NOMO-1 (cell line): ENCODE measurements at regions not wholly inside any gene's neighbourhood (a gene's known extent, or its start where the extent isn't known, plus 50 kb on each side); places are given as distances from the start of the nearest gene placed in this dataset.

Experiments used
- DNase-seq, 2 experiments: peaks; one replicate each; lab custom pipeline; 2025; ENCODE audit not compliant: unreplicated experiment in 2 of 2; lab: John Stamatoyannopoulos, UW

- DNase-seq, result no peak
Measured at GRCh38 chr14:49970474-49971147, 77.7 kb downstream of the ARF6 start.

DNA sequence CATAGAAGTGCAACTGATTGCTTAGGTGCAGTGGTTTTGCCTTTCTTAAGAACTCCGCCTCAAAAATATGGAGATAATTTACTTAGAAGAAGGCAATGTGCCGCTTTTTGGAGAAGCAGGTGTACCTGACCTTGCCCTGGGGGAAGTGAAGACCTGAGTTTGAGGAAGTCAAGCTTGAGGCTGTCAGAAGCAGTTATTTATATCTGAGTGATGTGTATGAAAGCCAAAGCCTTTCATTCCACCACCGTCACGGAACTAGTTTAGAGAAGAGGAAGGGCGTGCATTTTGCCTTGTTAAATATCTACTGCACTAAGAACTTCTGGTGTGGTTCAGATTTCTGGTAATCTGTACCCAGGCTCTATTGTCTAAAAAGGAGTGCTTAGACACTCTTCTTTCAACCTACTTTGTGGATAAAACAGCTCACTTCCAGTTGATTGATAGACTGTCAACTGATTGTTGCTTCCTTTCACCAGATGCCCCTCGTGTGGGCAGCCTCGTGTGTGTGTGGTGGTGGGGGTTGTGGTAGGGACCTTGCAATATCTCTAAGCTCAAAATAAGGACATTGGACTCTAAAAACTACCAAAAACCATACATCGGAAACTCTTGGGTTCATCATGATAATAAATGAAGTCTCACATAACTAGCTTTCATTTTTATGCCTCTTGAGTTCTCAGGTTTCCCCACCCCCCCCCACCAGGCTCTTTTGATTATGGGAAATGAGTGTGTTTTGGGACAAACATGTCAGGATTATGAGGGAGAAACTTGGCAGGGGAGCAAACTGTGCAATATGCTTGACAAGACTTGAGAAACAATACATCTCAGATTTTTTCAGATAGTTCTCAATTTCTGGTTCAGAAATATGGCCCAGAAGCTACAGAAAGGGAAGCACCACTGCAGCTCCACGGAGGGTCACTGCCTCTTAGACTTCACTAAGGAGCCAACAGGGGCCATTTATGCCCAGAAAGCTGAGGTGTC, 78.6 kb downstream of the ARF6 start:
- DNase-seq, result peak; percentile 75 to 84

DNA sequence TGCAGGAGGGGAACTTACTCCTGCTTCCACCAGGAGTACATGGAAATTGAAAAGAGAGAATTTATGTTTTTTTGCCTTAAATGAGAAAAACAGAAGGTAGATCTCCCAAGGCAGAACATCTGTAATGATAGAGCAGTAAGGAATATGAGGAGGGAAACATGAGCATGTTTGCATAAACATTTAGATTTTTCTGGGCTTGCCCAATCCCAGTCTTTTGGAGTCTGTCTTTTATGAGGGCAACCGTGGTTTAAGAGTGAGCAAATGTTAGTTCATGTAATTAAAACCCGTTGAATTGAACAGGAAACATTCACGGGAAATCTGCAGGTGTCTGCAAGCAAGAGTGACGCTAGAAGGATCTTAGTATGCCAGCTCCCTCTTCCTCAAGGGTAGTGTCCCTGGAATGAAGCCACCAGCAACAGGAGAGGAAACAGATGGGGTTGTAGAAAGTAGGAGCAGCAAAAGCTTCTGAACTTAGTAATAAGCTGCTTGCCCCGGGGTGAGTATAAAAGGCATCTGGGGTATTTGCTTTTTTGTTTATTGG, 79.3 kb downstream of the ARF6 start:
- DNase-seq, result peak in 1 of 2 experiments; percentile 31

DNA sequence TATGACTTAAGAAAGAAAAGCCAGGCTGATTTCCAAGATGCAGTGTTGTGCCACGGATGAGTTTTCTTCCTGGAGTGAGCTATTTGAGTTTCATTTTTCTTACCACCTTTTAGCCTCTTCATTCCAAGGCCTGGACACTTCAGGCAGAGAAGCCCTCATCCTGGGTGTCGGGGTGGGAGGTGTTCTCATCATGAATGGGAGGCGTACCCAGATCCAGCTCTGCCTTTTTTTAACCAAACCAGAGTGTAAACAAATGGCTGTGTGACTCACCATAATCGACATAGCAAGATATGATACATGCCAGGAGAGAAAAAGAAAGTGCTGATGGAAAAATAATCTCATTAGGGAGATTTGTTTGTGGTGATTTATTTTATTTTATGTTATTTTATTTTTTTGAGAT, 79.9 kb downstream of the ARF6 start:
- no peak for DNase-seq

DNA sequence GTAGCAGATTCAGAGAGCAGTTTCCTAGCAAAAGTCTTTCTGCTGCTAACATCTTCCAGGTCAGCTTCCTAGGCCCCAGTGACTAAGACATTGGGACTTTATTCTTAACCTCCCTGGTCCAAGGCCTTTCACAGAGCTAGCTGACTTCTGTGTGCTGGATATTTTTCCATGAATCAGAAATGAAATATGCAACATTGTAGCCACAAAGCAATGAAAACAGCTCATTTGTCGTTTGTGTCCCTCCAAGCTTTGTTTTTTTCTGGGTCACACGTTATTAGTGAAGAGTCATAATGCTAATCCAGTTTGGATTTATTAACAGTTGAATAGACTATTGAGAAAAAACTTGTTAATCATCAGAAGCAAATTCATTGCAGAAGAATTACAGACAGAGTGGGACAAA, 82.4 kb downstream of the ARF6 start:
- DNase-seq, result no peak

DNA sequence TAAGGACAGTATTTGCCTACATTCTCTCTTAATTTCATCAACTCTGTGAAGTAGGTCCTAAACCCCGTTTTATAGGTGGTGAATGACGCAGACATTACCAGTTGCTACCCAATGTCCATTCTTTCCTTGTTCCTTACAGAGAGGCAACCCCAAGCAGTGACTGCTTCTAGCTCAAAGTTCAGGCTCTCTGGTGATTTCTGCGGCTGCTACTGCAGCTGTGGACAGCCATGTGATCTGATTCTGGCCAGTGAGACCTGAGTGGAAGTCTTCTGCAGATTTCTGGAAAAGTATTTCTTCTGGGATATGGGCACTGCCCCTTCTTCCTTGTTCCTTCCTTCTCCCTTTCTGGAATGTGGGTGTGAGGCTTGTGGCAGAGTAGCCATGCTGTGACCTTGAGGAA, 82.9 kb downstream of the ARF6 start:
- no peak for DNase-seq

- peak; percentile 82 to 92 for DNase-seq
Measured at GRCh38 chr14:49977126-49977841, 84.4 kb downstream of the ARF6 start.

GRCh38 chr14:49980027-49980426, 87.1 kb downstream of the ARF6 start:
- DNase-seq, result no peak

- no peak for DNase-seq
Measured at GRCh38 chr14:49982082-49982481, 89.2 kb downstream of the ARF6 start.

GRCh38 chr14:49982501-49982951, 89.6 kb downstream of the ARF6 start:
- peak; percentile 31 to 71 for DNase-seq

- DNase-seq, result no peak
Measured at GRCh38 chr14:49984424-49984823, 91.5 kb downstream of the ARF6 start.

DNA sequence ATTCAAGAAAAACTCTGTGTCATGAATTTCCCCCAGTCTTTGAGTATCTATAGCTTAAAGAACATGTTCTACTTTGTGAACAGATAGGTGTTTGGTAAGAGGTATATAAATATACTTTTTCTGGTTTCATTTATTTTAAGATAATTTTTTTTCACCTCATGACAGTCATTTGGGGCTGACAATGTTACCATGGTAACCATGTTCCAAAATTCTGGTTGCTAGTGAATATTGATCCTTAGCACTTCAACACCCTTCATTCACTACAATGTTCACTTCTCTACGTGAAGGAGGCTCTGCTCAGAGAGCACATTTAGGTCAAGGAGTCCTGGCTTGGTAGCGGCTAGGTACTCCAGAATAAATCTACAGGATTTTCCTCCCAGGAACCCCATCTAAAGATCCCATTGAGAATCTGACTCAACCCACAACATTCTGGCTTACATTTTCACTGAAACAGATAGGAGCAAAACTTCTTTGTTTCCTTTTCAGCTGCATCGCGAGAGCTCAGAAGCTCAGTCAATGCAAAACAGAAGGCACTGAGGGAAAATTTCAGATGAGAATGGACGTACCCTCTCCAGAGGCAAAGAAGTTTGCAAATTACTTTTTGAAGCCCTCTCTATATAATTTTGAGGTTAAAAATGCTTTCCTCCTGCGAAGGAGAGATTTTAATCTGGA, 93.6 kb downstream of the ARF6 start:
- DNase-seq, result no peak

DNA sequence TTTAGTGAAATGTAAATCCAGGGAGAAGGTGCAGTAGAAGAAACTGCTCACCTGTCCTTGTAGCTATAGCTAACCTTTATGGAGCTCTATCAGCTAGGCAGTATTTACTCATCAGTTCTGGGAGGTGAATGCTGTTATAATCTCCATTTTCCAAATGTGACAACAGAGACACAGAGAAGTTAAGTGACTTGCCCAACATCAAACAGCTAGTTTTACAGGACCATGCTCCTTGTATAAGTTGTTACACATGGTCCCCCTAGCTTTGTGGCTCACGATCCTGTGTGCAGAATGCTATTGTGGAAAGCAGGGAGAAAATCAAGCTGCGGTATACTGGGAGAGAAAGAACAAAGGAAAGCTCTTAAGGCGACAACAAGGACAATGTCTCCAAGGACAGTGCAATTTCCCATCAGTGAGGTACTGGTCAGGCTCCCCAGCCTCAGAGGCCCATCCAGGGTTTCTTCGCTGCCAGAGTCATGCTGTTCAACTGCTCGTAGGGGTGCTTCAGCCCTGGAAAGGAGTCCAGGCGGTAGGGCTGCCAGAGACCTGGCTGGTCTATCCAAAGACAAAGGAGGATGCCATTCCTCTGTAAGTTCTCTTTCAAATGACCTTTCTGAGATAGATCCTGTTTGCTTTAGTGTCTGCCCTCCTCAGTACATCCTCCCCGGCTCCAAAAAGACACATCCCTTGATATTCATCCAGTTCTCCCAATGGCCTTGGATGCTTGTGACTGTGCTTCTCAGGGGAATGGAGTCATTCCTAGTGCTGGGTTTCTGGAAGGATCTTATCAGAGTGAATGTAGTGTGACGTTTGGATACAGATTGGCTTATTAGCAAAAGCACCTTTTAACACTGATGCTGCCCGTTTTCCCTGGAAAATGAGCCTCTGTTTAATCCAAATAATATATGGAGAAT, 95.5 kb downstream of the ARF6 start:
- no peak for DNase-seq

DNA sequence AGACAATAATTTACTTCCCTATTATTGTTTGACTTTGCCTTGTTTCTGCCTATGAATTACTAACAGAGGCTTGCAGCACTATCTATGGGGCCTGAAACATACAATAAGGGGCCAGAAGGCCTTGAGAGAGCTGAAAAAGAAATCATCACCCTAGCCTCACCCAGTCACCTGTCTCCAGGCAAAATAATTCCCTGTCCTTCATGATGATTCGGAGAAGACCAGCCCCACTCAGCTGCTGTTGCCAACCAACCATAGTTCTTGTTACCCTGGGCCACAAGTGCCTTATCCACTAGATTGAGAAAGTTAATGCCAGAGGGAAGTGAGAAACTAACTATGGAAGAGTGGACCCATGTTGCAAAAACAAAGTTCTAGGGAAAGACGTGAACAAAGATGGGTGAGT, 97.1 kb downstream of the ARF6 start:
- DNase-seq, result no peak

DNA sequence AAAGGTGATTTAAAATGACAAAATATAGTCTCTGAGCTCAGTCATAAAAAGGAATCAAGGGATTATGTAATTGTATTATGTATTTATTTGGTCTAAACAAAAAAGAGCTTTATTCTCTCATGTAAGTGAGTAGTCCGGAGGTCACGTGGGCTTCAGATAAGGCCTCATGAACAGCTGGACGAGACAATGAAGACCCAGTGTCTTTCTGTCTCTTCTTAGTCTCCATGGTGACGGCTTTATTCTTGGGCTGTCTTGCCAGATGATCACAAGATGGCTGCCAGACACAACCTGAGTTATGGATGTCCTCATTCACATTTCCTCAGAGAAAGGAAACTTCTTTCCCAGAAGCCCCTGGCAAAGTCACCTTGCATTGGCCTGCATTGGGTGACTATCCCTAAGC, 98.6 kb downstream of the ARF6 start:
- no peak for DNase-seq

DNA sequence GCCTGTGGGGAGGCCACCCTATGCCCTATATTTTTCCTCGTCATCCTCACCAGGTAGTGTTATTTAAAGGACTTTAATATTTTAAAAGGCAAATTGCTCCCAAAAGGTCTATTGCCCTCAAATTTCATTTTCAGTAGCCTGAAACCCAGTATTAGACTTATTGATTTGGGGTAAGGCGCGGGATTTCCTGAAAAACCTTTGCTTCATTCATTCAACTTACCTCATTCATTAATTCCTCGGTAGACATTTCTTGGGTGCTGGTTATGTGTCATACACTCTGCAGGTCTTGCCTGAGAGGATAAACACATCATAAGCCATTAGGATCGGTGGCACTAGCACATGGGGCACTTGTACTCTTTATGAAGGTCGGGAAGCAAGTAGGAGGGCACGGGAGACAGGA, 99.2 kb downstream of the ARF6 start:
- no peak for DNase-seq

DNA sequence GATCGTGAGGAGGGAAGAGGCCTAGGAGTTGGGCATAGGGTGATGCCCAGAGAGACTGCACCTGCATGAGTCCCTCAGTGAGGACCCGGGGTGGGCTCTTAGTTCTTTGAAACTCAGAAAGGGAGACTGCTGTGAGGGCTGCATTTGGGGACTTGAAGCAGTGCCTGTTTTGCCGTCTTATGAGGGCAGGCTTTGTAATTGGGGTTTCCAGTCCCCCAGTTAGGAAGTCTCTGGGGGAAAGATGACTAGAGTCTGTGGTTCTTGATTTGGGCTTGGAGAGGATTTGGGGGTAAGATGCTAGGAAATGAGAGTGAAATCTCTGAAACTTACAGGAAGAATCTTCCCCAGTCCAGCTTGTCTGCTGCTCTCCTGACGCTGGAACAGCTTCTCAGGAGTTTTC, 99.6 kb downstream of the ARF6 start:
- DNase-seq, result no peak

GRCh38 chr14:49992901-49993339, 100.0 kb downstream of the ARF6 start:
- DNase-seq, result no peak

GRCh38 chr14:49993565-49993964, 100.7 kb downstream of the ARF6 start:
- no peak for DNase-seq
